ENCODE measurements at regions not wholly inside any gene's neighbourhood (a gene's known extent, or its start where the extent isn't known, plus 50 kb on each side); places are given as distances from the start of the nearest gene placed in this dataset.

DNA sequence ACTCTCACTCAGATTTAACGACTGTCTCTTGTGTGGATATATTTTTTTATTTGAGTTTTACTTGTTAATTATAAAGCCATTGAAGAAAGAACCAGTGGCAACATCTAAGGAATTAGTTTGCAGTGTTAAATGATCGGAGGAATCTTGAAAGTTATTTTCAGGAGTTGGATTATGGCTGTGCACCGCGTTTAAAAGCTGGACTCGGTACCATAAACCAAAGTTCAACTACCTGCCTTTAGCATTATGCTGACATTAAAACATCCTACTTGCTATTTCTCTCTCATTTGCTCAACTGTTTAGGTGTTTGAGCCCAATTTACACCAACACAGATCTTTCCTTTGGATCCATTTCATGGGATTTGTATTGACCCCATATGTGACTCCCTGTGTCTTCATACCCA lies 289.4 kb upstream of the SASH1 start:
- H2BK20ac ChIP-seq (ENCODE audit: low read depth, low read length) = no peak overlapping the region
- H3K4me3 ChIP-seq (ENCODE audit: insufficient read depth, low read depth, low read length) = no peak overlapping the region
- H2AFZ ChIP-seq (replicated peaks; ENCODE audit: low read length, poor library complexity) = no peak overlapping the region
- no peaks in the 10 kb centered on the region for H3K4me1 ChIP-seq (ENCODE audit: control insufficient read depth, insufficient read depth, low read length)
- H2BK120ac ChIP-seq (ENCODE audit: low read depth, low read length) = no peak overlapping the region
- no peak overlapping the region for H2BK5ac ChIP-seq (ENCODE audit: low read depth, low read length, poor library complexity, severe bottlenecking)
- H3K4ac ChIP-seq (ENCODE audit: low read depth, low read length) = no peak overlapping the region
- ATAC-seq (ENCODE audit: low read depth) (no peak), DNase-seq (no peak)
- no peak overlapping the region for H3K27ac ChIP-seq (ENCODE audit: insufficient read depth, low read length)
- no CpG with 5 or more reads among the region's 5 CpGs for WGBS, 2 experiments (ENCODE audit: extremely low coverage in 2 of 2, insufficient read length in 1 of 2)
- no peak overlapping the region for H2AK9ac ChIP-seq (replicated peaks; ENCODE audit: low read depth, low read length, poor library complexity)
- no peak overlapping the region for H4K5ac ChIP-seq (ENCODE audit: low read depth, low read length)
- no peak overlapping the region for H4K8ac ChIP-seq (ENCODE audit: low read depth in 2 of 2, low read length in 2 of 2)
- no peak overlapping the region for H3K18ac ChIP-seq (ENCODE audit: low read depth, low read length)
- no peak overlapping the region for H3K56ac ChIP-seq (ENCODE audit: extremely low read depth, insufficient read depth, low read length)
- H2BK15ac ChIP-seq (ENCODE audit: low read depth, low read length) = no peak overlapping the region
- intact Hi-C loops (cut with micrococcal nuclease) = no loop called here
- CTCF ChIA-PET = no interaction called here
- no peaks in the 10 kb centered on the region for H3K79me1 ChIP-seq (ENCODE audit: low read depth in 1 of 2, low read length in 2 of 2)
- H3K27me3 ChIP-seq (ENCODE audit: control insufficient read depth, insufficient read depth, low read length) = no peaks in the 10 kb centered on the region
- POLR2A ChIA-PET (ENCODE audit: unreplicated experiment) = no interaction called here
- in situ Hi-C loops (cut with MboI; ENCODE audit: low sequenced_read_pairs) = no loop called here
- TF ChIP-seq RFX5 (IDR thresholded peaks at IDR 0.05; ENCODE audit: low read depth, low read length) (no peak), CEBPB (IDR thresholded peaks at IDR 0.05; ENCODE audit: low read depth, low read length) (no peak), BHLHE40 (IDR thresholded peaks at IDR 0.05; ENCODE audit: low read depth, low read length) (no peak), CHD1 (IDR thresholded peaks at IDR 0.05; ENCODE audit: low read depth, low read length) (no peak), FOS (IDR thresholded peaks at IDR 0.05; ENCODE audit: low read depth, low read length) (no peak), SMC3 (IDR thresholded peaks at IDR 0.05; ENCODE audit: low read depth, low read length) (no peak), RCOR1 (IDR thresholded peaks at IDR 0.05; ENCODE audit: insufficient replicate concordance, low read length) (no peak), POLR2A (IDR thresholded peaks at IDR 0.05; ENCODE audit: low read depth, low read length) (no peak), MAFK (IDR thresholded peaks at IDR 0.05; ENCODE audit: low read depth, low read length) (no peak), MAZ (IDR thresholded peaks at IDR 0.05; ENCODE audit: borderline replicate concordance, low read depth, low read length) (no peak), RAD21 (IDR thresholded peaks at IDR 0.05; ENCODE audit: low read length) (no peak), NFE2L2 (IDR thresholded peaks at IDR 0.05; ENCODE audit: low read depth, low read length) (no peak)
- TF ChIP-seq, protein P1, sequence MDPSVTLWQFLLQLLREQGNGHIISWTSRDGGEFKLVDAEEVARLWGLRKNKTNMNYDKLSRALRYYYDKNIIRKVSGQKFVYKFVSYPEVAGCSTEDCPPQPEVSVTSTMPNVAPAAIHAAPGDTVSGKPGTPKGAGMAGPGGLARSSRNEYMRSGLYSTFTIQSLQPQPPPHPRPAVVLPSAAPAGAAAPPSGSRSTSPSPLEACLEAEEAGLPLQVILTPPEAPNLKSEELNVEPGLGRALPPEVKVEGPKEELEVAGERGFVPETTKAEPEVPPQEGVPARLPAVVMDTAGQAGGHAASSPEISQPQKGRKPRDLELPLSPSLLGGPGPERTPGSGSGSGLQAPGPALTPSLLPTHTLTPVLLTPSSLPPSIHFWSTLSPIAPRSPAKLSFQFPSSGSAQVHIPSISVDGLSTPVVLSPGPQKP (IDR thresholded peaks at IDR 0.05; ENCODE audit: borderline replicate concordance, low read depth, low read length) = no peak
- TF ChIP-seq, protein P2, sequence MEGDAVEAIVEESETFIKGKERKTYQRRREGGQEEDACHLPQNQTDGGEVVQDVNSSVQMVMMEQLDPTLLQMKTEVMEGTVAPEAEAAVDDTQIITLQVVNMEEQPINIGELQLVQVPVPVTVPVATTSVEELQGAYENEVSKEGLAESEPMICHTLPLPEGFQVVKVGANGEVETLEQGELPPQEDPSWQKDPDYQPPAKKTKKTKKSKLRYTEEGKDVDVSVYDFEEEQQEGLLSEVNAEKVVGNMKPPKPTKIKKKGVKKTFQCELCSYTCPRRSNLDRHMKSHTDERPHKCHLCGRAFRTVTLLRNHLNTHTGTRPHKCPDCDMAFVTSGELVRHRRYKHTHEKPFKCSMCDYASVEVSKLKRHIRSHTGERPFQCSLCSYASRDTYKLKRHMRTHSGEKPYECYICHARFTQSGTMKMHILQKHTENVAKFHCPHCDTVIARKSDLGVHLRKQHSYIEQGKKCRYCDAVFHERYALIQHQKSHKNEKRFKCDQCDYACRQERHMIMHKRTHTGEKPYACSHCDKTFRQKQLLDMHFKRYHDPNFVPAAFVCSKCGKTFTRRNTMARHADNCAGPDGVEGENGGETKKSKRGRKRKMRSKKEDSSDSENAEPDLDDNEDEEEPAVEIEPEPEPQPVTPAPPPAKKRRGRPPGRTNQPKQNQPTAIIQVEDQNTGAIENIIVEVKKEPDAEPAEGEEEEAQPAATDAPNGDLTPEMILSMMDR (conservative IDR thresholded peaks at IDR 0.05; ENCODE audit: low read depth, low read length) = no peak
- TF ChIP-seq, protein P3, sequence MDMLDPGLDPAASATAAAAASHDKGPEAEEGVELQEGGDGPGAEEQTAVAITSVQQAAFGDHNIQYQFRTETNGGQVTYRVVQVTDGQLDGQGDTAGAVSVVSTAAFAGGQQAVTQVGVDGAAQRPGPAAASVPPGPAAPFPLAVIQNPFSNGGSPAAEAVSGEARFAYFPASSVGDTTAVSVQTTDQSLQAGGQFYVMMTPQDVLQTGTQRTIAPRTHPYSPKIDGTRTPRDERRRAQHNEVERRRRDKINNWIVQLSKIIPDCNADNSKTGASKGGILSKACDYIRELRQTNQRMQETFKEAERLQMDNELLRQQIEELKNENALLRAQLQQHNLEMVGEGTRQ (IDR thresholded peaks at IDR 0.05; ENCODE audit: low read depth, low read length) = no peak
- no peaks in the 10 kb centered on the region for H3K9me1 ChIP-seq (ENCODE audit: insufficient read depth, low read length)
- dilution Hi-C loops (cut with HindIII; ENCODE audit: low sequenced_read_pairs, unreplicated experiment) = no loop called here
- H3K14ac ChIP-seq (replicated peaks; ENCODE audit: low read depth, low read length) = no peak overlapping the region
- no peaks in the 10 kb centered on the region for H4K20me1 ChIP-seq (ENCODE audit: insufficient read depth, low read length)
- H3K9ac ChIP-seq (ENCODE audit: low read depth, low read length) = no peak overlapping the region
- H3K36me3 ChIP-seq (ENCODE audit: control insufficient read depth, insufficient read depth, low read length) = no peaks in the 10 kb centered on the region
- no peak overlapping the region for H3K23ac ChIP-seq (ENCODE audit: low read depth, low read length)
- H3K4me2 ChIP-seq (ENCODE audit: low read depth, low read length) = no peak overlapping the region
- BruUV-seq (replicated peaks) = no TSS peak
- no peak overlapping the region for H4K91ac ChIP-seq (ENCODE audit: insufficient read depth, low read depth, low read length)
- H2AK5ac ChIP-seq (ENCODE audit: low read depth, low read length) = no peak overlapping the region
- no peaks in the 10 kb centered on the region for H3K9me3 ChIP-seq (ENCODE audit: control insufficient read depth, insufficient read depth, low read length)

Measured in IMR-90 (cell line).